CD4-positive, alpha-beta memory T cell (primary cell): ENCODE measurements at regions not wholly inside any gene's neighbourhood (a gene's known extent, or its start where the extent isn't known, plus 50 kb on each side); places are given as distances from the start of the nearest gene placed in this dataset.

ENCODE experiments used
- CTCF ChIA-PET: fragments of 350-600 bp; sonication (Branson Sonifier 250); formaldehyde crosslinking; loops from one replicate; lab custom pipeline; 2021; ENCODE audit warnings: inconsistent platforms; ENCODE audit not compliant: partially characterized antibody; lab: Charles Lee
- POLR2A ChIA-PET: fragments of 350-600 bp; sonication (Branson Sonifier 250); formaldehyde crosslinking; loops from one replicate; lab custom pipeline; 2021; ENCODE audit not compliant: partially characterized antibody; lab: Charles Lee
- DNase-seq, 5 donors: peaks; one replicate each; pipeline versions ENCODE4 v3.0.0 to v3.0.0-alpha.2; 2020 to 2022; ENCODE audit warnings: mixed read lengths in 1 of 5
- H3K27ac ChIP-seq: one replicate; pipeline ENCODE4 v1.7.0; 2013; ENCODE audit warnings: low read depth, low read length
- H3K27me3 ChIP-seq: 2 replicates; pipeline ENCODE4 v1.7.0; 2013; ENCODE audit warnings: mild to moderate bottlenecking, low read length, moderate library complexity; ENCODE audit not compliant: insufficient read depth
- H3K36me3 ChIP-seq: 2 replicates; pipeline ENCODE4 v1.7.0; 2013; ENCODE audit warnings: mild to moderate bottlenecking, low read length, moderate library complexity; ENCODE audit not compliant: insufficient read depth
- H3K4me1 ChIP-seq: 2 replicates; pipeline ENCODE4 v1.7.0; 2013; ENCODE audit warnings: mild to moderate bottlenecking, low read length, moderate library complexity; ENCODE audit not compliant: insufficient read depth
- H3K4me3 ChIP-seq, 2 donors: one replicate each; pipeline ENCODE4 v1.7.0; 2013; ENCODE audit warnings: low read length in 2 of 2, mild to moderate bottlenecking in 1 of 2
- H3K9me3 ChIP-seq, 2 donors: one replicate each; pipeline ENCODE4 v1.7.0; 2013; ENCODE audit warnings: low read length in 2 of 2, control low read depth in 1 of 2; ENCODE audit not compliant: control insufficient read depth in 1 of 2
- H3K27ac Mint-ChIP-seq, 7 donors: one replicate each; pipeline ENCODE4 v1.8.0; 2020 to 2021; ENCODE audit warnings: mixed read lengths in 7 of 7, mild to moderate bottlenecking in 6 of 7, inconsistent platforms in 3 of 7, moderate library complexity in 3 of 7
- H3K27me3 Mint-ChIP-seq, 2 donors: one replicate each; pipeline ENCODE4 v1.8.0; 2020 to 2021; ENCODE audit warnings: mixed read lengths in 2 of 2
- H3K36me3 Mint-ChIP-seq, 2 donors: one replicate each; pipeline ENCODE4 v1.8.0; 2020 to 2021; ENCODE audit warnings: mixed read lengths in 2 of 2, inconsistent platforms in 1 of 2, mild to moderate bottlenecking in 1 of 2
- H3K4me1 Mint-ChIP-seq, 4 donors: one replicate each; pipeline ENCODE4 v1.8.0; 2020 to 2021; ENCODE audit warnings: mixed read lengths in 4 of 4, mild to moderate bottlenecking in 1 of 4
- H3K4me3 Mint-ChIP-seq, 8 donors: one replicate each; pipeline ENCODE4 v1.8.0; 2020 to 2021; ENCODE audit warnings: mixed read lengths in 8 of 8, mild to moderate bottlenecking in 7 of 8, moderate library complexity in 6 of 8, inconsistent platforms in 3 of 8
- H3K9me3 Mint-ChIP-seq, 8 donors: one replicate each; pipeline ENCODE4 v1.8.0; 2020 to 2021; ENCODE audit warnings: mixed read lengths in 8 of 8, mild to moderate bottlenecking in 5 of 8, inconsistent platforms in 3 of 8, moderate library complexity in 1 of 8
- intact Hi-C: fragments of 100-400 bp; cut with micrococcal nuclease; formaldehyde crosslinking; loops from one replicate; pipeline ENCODE4 v1.15.1; 2023

DNA sequence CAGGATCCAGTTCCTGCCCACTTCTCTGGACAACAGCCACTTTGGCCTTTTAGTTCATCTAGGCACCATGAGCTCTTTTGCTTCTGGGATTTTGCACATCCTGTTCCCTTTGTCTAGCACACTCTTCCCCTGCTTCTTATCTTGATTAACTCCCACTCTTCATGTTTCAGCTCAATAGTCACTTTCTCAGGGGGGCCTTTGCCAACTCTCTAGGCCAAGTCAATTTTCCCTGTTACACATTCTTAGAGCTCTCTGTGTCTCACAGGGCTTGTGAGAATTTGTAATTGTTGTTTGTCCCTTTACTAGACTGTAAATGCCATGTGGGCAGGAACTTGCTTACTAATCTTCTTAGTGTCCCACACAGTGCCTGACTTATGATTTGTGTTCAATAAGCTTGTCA, 58.1 kb upstream of the EPB41L1 start:
- H3K9me3 ChIP-seq: no peaks in the 10 kb centered on the region
- no peak overlapping the region for H3K4me3 ChIP-seq
- H3K27me3 ChIP-seq: peaks cover 9% of the 10 kb centered on the region
- DNase-seq: no peak
- Mint-ChIP-seq H3K36me3 (peaks cover 3 to 4% of the 10 kb centered on the region in 2 donors), H3K9me3 (peaks cover 0 to 2% (median 0%) of the 10 kb centered on the region in 8 donors), H3K4me3 (no peak overlapping the region), H3K4me1 (peaks cover 7 to 21% (median 10%) of the 10 kb centered on the region in 4 donors), H3K27ac (no peak overlapping the region), H3K27me3 (peaks cover 15 to 17% of the 10 kb centered on the region in 2 donors)
- ChIA-PET CTCF (interaction anchor here (0.7 to 2.7 kb wide), 4 partner anchors 14 to 105 kb away, joined by 3 to 8 read pairs (median 3); no protein-coding TSS in a partner anchor), POLR2A (interaction anchor here (0.6 kb wide), 1 partner anchor 53 kb away, joined by 3 read pairs; no protein-coding TSS in a partner anchor)
- no peaks in the 10 kb centered on the region for H3K36me3 ChIP-seq
- H3K27ac ChIP-seq: no peak overlapping the region
- intact Hi-C loops: no loop called here
- peaks cover 19% of the 10 kb centered on the region for H3K4me1 ChIP-seq

DNA sequence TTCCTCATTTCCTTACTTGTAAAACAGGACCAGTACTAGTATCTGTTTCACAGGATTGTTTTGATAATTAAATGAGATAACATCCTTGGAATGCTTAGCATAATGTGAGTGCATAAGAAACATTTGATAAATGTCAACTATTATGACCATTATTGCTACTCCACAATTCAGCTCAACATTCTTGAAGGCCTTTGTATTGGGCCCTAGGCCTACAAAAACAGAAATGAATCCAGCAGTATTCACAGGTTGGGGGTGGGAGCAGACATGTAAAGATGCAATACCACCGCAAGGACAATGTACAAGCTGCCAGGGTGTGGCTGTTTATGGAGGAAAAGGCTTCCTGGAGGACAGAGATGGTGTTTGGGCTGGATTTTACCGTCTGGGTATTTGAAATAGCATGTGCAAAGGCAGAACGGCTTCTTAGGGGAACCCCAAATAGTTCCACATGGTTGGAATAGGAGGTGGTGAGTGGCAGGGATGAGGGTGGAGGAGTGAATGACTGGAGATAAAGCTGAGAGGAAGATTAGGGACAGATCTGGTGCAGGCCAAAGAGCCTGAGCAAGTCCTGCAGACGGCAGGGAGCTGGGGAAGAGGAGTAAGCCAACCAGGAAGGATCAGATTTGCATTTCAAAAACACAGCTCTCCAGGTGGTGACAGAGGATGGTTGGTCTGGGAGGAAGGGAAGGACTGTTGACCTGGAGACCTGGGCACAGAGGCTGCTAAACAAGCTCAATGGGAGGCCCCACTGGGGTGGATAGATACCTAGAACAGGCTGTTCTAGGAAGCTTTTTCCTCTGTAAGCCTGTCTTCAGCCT, 57.0 kb upstream of the EPB41L1 start:
- H3K4me3 Mint-ChIP-seq: no peak overlapping the region
- H3K4me3 ChIP-seq: no peak overlapping the region
- peaks cover 3 to 4% of the 10 kb centered on the region in 2 donors for H3K36me3 Mint-ChIP-seq
- H3K27ac ChIP-seq: no peak overlapping the region
- H3K36me3 ChIP-seq: no peaks in the 10 kb centered on the region
- no peak overlapping the region for H3K27ac Mint-ChIP-seq
- H3K27me3 ChIP-seq: peaks cover 3% of the 10 kb centered on the region
- POLR2A ChIA-PET: no interaction called here
- intact Hi-C loops: no loop called here
- H3K4me1 ChIP-seq: peaks cover 12% of the 10 kb centered on the region
- peaks cover 0 to 2% (median 0%) of the 10 kb centered on the region in 8 donors for H3K9me3 Mint-ChIP-seq
- peaks cover 12% of the 10 kb centered on the region in 2 donors for H3K27me3 Mint-ChIP-seq
- peaks cover 6 to 15% (median 8%) of the 10 kb centered on the region in 4 donors for H3K4me1 Mint-ChIP-seq
- CTCF ChIA-PET: interaction anchor here (0.5 to 0.9 kb wide), 2 partner anchors 105 to 1725 kb away, joined by 3 to 4 read pairs; no protein-coding TSS in a partner anchor
- no peak for DNase-seq
- no peaks in the 10 kb centered on the region for H3K9me3 ChIP-seq

DNA sequence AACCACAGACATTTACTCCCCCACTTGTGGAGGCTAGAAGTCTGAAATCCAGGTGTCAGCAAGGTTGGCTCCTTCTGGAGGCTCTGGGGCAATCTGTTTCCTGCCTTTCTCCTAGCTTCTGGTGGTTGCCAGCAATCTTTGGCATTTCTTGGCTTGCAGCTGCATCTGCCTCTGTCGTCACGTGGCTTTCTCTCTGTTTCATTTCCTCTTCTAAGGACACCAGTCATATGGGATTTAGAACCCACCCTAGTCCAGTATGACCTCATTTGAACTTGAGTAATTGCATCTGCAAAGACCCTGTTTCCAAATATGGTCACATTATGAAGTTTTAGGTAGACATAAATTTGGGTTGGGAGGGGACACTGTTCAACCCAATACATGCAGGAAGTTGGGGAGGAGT, 56.2 kb upstream of the EPB41L1 start:
- H3K27ac ChIP-seq: no peak overlapping the region
- H3K36me3 ChIP-seq: no peaks in the 10 kb centered on the region
- Mint-ChIP-seq H3K27ac (no peak overlapping the region), H3K27me3 (peaks cover 7% of the 10 kb centered on the region in 2 donors), H3K4me1 (peaks cover 0 to 9% (median 4%) of the 10 kb centered on the region in 4 donors), H3K9me3 (peaks cover 0 to 3% (median 0%) of the 10 kb centered on the region in 8 donors), H3K4me3 (no peak overlapping the region), H3K36me3 (no peaks in the 10 kb centered on the region)
- peaks cover 3% of the 10 kb centered on the region for H3K27me3 ChIP-seq
- ChIA-PET CTCF (interaction anchor here (0.5 to 0.9 kb wide), 2 partner anchors 106 to 1726 kb away, joined by 3 to 4 read pairs; no protein-coding TSS in a partner anchor), POLR2A (no interaction called here)
- H3K9me3 ChIP-seq: no peaks in the 10 kb centered on the region
- intact Hi-C loops: no loop called here
- DNase-seq: no peak
- no peak overlapping the region for H3K4me3 ChIP-seq
- H3K4me1 ChIP-seq: peaks cover 8% of the 10 kb centered on the region

DNA sequence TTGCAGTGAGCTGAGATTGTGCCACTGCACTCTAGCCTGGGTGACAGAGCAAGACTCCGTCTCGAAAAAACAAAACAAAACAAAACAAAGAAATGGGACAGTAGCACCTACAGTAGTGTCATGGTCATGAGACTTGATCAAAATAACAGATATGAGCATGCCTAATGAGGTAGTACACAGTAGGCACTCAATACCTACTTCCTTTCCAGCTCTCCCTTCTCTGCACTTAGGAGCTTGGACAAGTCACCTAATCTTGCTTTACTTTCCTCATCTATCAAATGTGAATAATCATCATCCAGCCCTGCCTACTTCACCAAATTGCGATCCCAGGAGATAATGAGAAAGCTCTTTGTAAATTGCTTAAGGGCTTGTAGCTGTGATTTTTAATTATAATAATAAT, 55.4 kb upstream of the EPB41L1 start:
- no peak for DNase-seq
- H3K27me3 ChIP-seq: no peaks in the 10 kb centered on the region
- no peak overlapping the region for H3K27ac ChIP-seq
- Mint-ChIP-seq H3K9me3 (peaks cover 0 to 1% (median 0%) of the 10 kb centered on the region in 8 donors), H3K4me3 (no peak overlapping the region), H3K27ac (no peak overlapping the region), H3K36me3 (no peaks in the 10 kb centered on the region), H3K4me1 (peaks cover 0 to 5% (median 2%) of the 10 kb centered on the region in 4 donors), H3K27me3 (peaks cover 5 to 6% of the 10 kb centered on the region in 2 donors)
- H3K4me3 ChIP-seq: no peak overlapping the region
- intact Hi-C loops: no loop called here
- ChIA-PET POLR2A (no interaction called here), CTCF (no interaction called here)
- H3K4me1 ChIP-seq: peaks cover under 1% of the 10 kb centered on the region
- no peaks in the 10 kb centered on the region for H3K9me3 ChIP-seq
- no peaks in the 10 kb centered on the region for H3K36me3 ChIP-seq

DNA sequence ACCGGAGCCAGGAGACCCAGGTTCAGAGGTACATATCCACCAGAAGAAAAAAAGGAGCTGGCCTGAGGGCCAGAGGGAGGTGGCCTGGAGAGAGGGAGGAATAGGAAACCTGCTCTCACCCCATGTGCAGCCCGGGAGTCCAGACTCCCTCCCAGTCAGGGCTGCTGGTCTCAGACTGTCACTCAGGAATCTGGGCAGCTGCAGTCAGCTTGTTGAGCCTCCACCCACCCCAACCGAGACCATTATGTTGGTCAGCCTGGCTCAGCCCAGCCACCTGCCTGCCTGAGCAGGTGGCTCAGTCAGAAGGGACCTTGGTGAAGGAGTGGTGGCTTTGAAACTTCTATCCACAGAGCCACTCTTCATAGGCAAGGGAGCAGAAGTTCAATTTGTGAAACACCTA, 53.3 kb upstream of the EPB41L1 start:
- no peak overlapping the region for H3K27ac Mint-ChIP-seq
- DNase-seq: no peak
- H3K27me3 Mint-ChIP-seq: peaks cover 0 to 5% of the 10 kb centered on the region in 2 donors
- H3K9me3 Mint-ChIP-seq: peaks cover 0 to 1% (median 0%) of the 10 kb centered on the region in 8 donors
- no peak overlapping the region for H3K4me3 Mint-ChIP-seq
- CTCF ChIA-PET: interaction anchor here (1.3 kb wide), 1 partner anchor 108 kb away, joined by 4 read pairs; no protein-coding TSS in a partner anchor
- H3K4me1 ChIP-seq: no peaks in the 10 kb centered on the region
- intact Hi-C loops: no loop called here
- no peaks in the 10 kb centered on the region for H3K36me3 ChIP-seq
- POLR2A ChIA-PET: no interaction called here
- no peaks in the 10 kb centered on the region for H3K9me3 ChIP-seq
- no peak overlapping the region for H3K27ac ChIP-seq
- no peak overlapping the region for H3K4me3 ChIP-seq
- no peaks in the 10 kb centered on the region for H3K27me3 ChIP-seq
- H3K4me1 Mint-ChIP-seq: peaks cover 0 to 3% (median 1%) of the 10 kb centered on the region in 4 donors
- H3K36me3 Mint-ChIP-seq: no peaks in the 10 kb centered on the region

DNA sequence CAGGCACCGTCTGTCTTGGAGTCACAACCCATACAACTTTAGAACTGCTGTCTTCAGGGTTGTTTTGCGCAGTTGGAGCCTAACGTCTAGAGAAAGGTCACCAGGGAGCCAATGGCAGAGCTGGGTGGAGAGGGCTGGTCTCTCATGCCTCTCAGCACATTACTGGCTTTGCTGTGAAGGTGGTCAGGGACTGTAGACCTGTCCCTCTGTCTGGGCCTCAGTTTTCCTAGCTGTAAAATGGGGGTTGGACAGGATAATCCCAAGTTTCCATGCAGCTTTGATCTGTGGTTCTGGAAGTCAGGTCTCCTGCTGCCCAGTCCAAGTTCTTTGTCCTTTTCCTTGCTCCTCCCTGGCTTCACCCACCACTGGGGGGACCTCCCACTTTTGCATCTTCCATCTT, 52.2 kb upstream of the EPB41L1 start:
- H3K4me1 Mint-ChIP-seq: peaks cover 0 to 3% (median 1%) of the 10 kb centered on the region in 4 donors
- POLR2A ChIA-PET: no interaction called here
- H3K4me3 ChIP-seq: no peak overlapping the region
- intact Hi-C loops: no loop called here
- no peaks in the 10 kb centered on the region for H3K27me3 ChIP-seq
- no peaks in the 10 kb centered on the region for H3K4me1 ChIP-seq
- peaks cover 0 to 4% of the 10 kb centered on the region in 2 donors for H3K27me3 Mint-ChIP-seq
- H3K4me3 Mint-ChIP-seq: no peak overlapping the region
- H3K36me3 Mint-ChIP-seq: no peaks in the 10 kb centered on the region
- H3K9me3 Mint-ChIP-seq: peaks cover 0 to 1% (median 0%) of the 10 kb centered on the region in 8 donors
- H3K36me3 ChIP-seq: no peaks in the 10 kb centered on the region
- no peak for DNase-seq
- no peak overlapping the region for H3K27ac Mint-ChIP-seq
- CTCF ChIA-PET: no interaction called here
- H3K27ac ChIP-seq: no peak overlapping the region
- H3K9me3 ChIP-seq: no peaks in the 10 kb centered on the region

DNA sequence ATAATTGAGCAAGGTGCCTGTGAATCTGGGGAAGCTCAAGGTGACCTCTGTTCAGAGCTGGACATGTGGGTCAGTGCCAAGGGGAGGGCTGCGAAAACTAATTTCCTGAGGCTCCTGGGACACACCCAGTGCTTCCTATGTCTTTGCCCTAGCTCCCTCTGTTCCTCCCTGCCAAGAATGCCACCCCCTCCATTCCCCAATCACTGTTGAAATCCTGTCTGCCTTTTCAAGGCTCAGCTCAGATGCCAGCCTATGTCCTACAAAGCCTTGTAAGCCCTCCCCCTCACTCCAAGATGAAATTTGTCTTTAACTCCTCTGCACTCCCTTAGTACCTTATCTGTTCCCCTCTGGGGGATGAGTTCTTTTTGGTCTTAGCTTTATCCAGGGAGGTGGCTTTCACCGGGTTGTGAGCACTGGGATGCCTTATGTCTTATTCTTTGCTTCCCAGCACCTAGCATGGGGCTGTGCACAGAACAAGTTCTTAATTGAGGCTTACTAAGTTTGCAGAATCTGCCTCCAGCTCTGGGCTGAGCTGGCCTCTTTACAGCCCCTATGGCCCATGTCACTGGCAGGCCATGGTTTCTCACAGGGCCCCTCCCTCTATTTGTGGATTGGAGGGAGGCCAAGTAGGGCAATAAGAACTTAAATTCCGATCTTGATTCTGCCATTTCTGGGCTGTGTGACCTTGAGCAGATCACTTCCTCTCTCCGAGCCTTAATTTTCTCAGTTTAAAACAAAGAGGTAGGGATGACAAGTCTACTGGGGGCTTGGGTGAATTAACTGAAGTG, 51.5 kb upstream of the EPB41L1 start:
- Mint-ChIP-seq H3K4me1 (no peaks in the 10 kb centered on the region), H3K9me3 (peaks cover 0 to 1% (median 0%) of the 10 kb centered on the region in 8 donors), H3K4me3 (no peak overlapping the region), H3K27ac (no peak overlapping the region), H3K36me3 (no peaks in the 10 kb centered on the region), H3K27me3 (peaks cover 0 to 4% of the 10 kb centered on the region in 2 donors)
- no peak for DNase-seq
- no peak overlapping the region for H3K4me3 ChIP-seq
- no peaks in the 10 kb centered on the region for H3K36me3 ChIP-seq
- POLR2A ChIA-PET: no interaction called here
- no peak overlapping the region for H3K27ac ChIP-seq
- CTCF ChIA-PET: no interaction called here
- H3K4me1 ChIP-seq: no peaks in the 10 kb centered on the region
- intact Hi-C loops: no loop called here
- no peaks in the 10 kb centered on the region for H3K9me3 ChIP-seq
- no peaks in the 10 kb centered on the region for H3K27me3 ChIP-seq
